ENCODE measurements at regions not wholly inside any gene's neighbourhood (a gene's known extent, or its start where the extent isn't known, plus 50 kb on each side); places are given as distances from the start of the nearest gene placed in this dataset.
"Not testable (repeated sequence)": the region's sequence is repeated elsewhere in the genome, so short reads cannot be mapped to it uniquely, and the experiment has no call there.

- not testable (repeated sequence) for DNase-seq
Measured at GRCh38 chr6:134386482-134386881, 68.6 kb upstream of the SGK1 start.

- DNase-seq: no peak
Measured at GRCh38 chr6:134381959-134382358, 64.0 kb upstream of the SGK1 start.

DNA sequence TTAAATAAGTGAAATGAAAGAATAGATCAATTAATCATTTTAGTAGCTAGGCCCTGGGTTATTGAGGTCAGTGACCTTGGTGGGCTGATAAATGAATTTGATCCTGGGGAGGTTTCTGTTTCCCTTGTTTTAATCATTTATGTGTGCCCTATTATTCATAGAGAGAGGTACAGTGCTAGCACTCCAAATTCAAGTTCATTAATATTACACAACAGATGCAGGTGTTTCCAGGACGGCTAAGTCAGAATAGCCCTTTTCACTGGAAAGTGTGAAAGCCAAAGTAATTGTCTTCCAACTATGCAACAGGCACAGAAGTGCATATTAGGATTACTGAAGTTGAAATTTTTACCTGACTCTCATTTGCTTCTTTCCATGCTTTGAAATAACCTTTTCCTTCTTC, 61.7 kb upstream of the SGK1 start:
- DNase-seq: no peak

DNA sequence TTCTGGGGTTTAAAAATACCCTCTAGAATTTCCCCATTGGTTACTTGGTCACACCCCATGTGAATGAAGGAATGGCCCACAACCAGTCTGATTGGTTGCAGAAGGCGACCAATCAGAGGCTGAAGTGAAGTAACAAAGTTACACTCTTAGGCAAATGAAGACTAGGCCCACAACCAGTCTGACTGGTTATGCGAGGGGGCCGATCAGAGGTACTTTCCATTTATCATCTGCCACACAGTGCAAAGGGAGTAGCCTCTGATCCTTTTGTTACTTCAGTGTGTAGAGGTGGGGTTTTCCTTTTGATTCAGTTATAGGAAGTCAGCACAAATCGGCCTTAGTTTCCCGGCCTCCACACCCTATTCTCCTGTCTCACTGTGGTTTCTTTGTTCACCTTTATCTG, 61.2 kb upstream of the SGK1 start:
- DNase-seq: no peak

DNA sequence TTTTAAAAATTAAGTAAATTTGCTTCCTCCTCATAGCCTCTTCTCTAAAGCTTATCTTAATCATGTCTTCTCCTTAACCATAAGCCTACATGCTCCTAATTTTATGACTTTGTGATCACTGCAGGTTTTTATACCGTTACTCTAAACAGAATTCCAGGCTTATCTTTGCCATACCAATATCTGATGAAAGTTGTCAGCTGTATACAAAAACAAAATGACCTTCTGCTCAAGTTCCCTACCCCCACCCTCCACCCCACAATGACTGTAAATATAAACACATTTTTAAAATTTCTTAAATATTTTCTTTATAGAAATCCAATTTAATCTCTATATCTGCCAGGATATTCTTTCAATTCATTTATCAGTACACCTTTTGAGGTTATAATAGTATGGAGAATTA, 60.5 kb upstream of the SGK1 start:
- no peak for DNase-seq

DNA sequence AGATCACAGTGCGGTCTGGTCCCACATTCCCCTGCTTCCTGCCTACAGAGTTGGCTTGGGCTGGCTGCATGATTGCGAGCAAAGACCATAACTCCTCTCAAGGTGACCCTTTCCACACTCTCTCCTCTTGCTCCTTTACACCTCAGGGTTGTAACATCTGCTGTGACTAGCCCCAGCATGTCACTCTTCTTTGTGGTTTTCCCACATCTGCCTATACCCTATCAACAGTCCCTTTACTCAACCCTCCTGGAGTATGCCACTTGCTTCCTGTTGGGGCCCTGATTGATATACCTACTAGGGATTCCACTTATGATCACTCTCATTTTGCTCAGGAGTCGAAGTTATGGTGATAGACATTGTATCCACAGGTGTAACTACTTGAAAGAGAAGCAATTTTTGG, 58.9 kb upstream of the SGK1 start:
- DNase-seq: no peak

GRCh38 chr6:134375220-134375580, 57.3 kb upstream of the SGK1 start:
- no peak for DNase-seq

- DNase-seq: no peak
Measured at GRCh38 chr6:134374491-134375219, 56.7 kb upstream of the SGK1 start.

DNA sequence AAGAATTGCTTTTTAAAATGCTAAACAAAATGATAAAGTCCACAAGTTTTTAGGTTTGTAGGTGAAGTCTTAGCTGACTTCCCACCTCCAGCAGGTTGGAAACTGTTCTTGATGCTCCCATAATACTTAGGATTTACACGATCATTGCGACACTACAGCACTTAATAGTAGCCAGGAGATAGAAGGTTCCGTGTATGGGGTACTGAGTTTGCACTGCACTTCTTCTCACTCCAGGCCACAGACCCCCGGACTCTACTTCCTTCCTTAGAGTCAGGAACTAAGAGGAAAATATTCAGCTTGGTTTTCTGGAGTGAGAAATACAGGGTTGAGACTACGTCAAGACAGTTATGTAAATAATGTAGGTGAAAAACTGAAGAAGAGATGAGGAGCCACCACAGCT, 56.1 kb upstream of the SGK1 start:
- DNase-seq: no peak

GRCh38 chr6:134373282-134373922, 55.5 kb upstream of the SGK1 start:
- no peak for DNase-seq

- DNase-seq: no peak
Measured at GRCh38 chr6:134372603-134373281, 54.8 kb upstream of the SGK1 start.

DNA sequence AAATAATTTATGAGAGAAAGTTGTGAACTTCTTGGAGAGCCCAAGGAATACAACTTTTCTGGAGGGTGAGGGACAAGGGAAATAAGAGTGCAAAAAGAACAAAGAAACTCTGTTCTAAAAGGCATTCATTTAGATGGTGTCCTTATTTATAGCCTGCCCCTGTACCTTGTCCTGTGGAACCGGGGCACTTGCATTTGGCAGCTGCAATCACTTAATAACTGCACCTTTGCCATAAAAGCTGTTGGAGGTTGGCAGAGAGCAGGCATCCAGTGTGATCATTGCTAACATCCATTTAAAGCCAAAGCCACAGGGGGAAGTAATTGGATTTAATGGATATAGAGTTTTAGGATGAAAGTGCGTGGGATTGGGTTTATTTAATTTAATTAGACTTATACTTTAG, 50.8 kb upstream of the SGK1 start:
- no peak for DNase-seq

Data from skin of body (tissue), 1 donor.